GM21619 (cell line): ENCODE measurements at regions not wholly inside any gene's neighbourhood (a gene's known extent, or its start where the extent isn't known, plus 50 kb on each side); places are given as distances from the start of the nearest gene placed in this dataset.

Experiments
- ATAC-seq: cut with Tn5 transposase; IDR thresholded peaks from one replicate; pipeline ENCODE4 v1.9.1; 2021; ENCODE audit not compliant: unreplicated experiment

- no peak for ATAC-seq
Measured at GRCh38 chr1:232110281-232111090, 483.9 kb downstream of the DISC1 start.

- no peak for ATAC-seq
Measured at GRCh38 chr1:232109391-232109790, 482.8 kb downstream of the DISC1 start.

- ATAC-seq = no peak
Measured at GRCh38 chr1:232108598-232108997, 482.0 kb downstream of the DISC1 start.

- no peak for ATAC-seq
Measured at GRCh38 chr1:232106415-232106814, 479.8 kb downstream of the DISC1 start.

- ATAC-seq = no peak
Measured at GRCh38 chr1:232105561-232105960, 479.0 kb downstream of the DISC1 start.

GRCh38 chr1:232101231-232101630, 474.6 kb downstream of the DISC1 start:
- ATAC-seq = no peak

- no peak for ATAC-seq
Measured at GRCh38 chr1:232096751-232097150, 470.2 kb downstream of the DISC1 start.
